Tongue (tissue), 1 donor: ENCODE measurements at regions not wholly inside any gene's neighbourhood (a gene's known extent, or its start where the extent isn't known, plus 50 kb on each side); places are given as distances from the start of the nearest gene placed in this dataset.
A peak's percentile ranks its signal among the peaks of the same experiment; 100 is the strongest.

Source experiments
- DNase-seq: peaks from one replicate; pipeline ENCODE4 v3.0.0-alpha.2; 2015

GRCh38 chr2:9681427-9681817 lies 50.6 kb upstream of the YWHAQ start:
- DNase-seq = no peak

GRCh38 chr2:9685637-9686036 lies 54.8 kb upstream of the YWHAQ start:
- DNase-seq = no peak

GRCh38 chr2:9686061-9686460 lies 55.3 kb upstream of the YWHAQ start:
- DNase-seq = no peak

- DNase-seq = peak; percentile 56
Measured at GRCh38 chr2:9690252-9690651, 59.5 kb upstream of the YWHAQ start.

GRCh38 chr2:9690716-9691498 lies 60.1 kb upstream of the YWHAQ start:
- no peak for DNase-seq

- peak; percentile 55 for DNase-seq
Measured at GRCh38 chr2:9692456-9693195, 61.8 kb upstream of the YWHAQ start.

GRCh38 chr2:9693196-9693491 lies 62.3 kb upstream of the YWHAQ start:
- peak; percentile 70 for DNase-seq

- no peak for DNase-seq
Measured at GRCh38 chr2:9693646-9694045, 62.8 kb upstream of the YWHAQ start.

GRCh38 chr2:9694661-9695234 lies 64.0 kb upstream of the YWHAQ start:
- no peak for DNase-seq

- no peak for DNase-seq
Measured at GRCh38 chr2:9695941-9696340, 65.1 kb upstream of the YWHAQ start.

GRCh38 chr2:9696731-9697130 lies 65.9 kb upstream of the YWHAQ start:
- no peak for DNase-seq

GRCh38 chr2:9697909-9698308 lies 67.1 kb upstream of the YWHAQ start:
- DNase-seq = no peak

- DNase-seq = no peak
Measured at GRCh38 chr2:9699139-9700108, 68.6 kb upstream of the YWHAQ start.

GRCh38 chr2:9700109-9700495 lies 69.3 kb upstream of the YWHAQ start:
- DNase-seq = no peak

GRCh38 chr2:9702604-9703084 lies 71.8 kb upstream of the YWHAQ start:
- DNase-seq = no peak

GRCh38 chr2:9703085-9703678 lies 72.4 kb upstream of the YWHAQ start:
- DNase-seq = peak; percentile 90

GRCh38 chr2:9703701-9704221 lies 73.0 kb upstream of the YWHAQ start:
- no peak for DNase-seq

GRCh38 chr2:9704600-9704999 lies 73.8 kb upstream of the YWHAQ start:
- DNase-seq = no peak

GRCh38 chr2:9705196-9705595 lies 74.4 kb upstream of the YWHAQ start:
- no peak for DNase-seq

GRCh38 chr2:9707008-9707407 lies 76.2 kb upstream of the YWHAQ start:
- DNase-seq = no peak

GRCh38 chr2:9707611-9708160 lies 76.9 kb upstream of the YWHAQ start:
- DNase-seq = no peak
